ENCODE measurements at regions not wholly inside any gene's neighbourhood (a gene's known extent, or its start where the extent isn't known, plus 50 kb on each side); places are given as distances from the start of the nearest gene placed in this dataset.

DNA sequence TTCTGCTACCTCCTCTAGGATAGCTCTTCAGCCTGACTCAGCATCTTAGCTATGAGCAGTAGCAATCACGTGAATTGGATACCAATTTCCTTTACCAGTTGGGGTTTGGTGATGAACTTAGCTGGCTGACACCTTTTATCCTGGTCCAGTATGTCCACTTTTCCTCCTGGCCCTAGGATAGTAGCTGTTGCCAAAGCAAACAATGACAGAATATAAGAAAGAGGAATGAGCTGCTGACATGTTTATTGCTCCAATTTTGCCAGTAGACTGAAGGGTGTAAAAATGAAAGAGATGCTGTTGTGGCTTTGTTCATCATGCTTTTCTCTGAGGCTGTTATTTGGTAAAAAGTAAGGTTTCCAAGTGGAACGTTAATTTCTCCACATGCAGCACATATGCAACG is 168.3 kb upstream of the JAG1 start:
- TF ChIP-seq, protein P1, sequence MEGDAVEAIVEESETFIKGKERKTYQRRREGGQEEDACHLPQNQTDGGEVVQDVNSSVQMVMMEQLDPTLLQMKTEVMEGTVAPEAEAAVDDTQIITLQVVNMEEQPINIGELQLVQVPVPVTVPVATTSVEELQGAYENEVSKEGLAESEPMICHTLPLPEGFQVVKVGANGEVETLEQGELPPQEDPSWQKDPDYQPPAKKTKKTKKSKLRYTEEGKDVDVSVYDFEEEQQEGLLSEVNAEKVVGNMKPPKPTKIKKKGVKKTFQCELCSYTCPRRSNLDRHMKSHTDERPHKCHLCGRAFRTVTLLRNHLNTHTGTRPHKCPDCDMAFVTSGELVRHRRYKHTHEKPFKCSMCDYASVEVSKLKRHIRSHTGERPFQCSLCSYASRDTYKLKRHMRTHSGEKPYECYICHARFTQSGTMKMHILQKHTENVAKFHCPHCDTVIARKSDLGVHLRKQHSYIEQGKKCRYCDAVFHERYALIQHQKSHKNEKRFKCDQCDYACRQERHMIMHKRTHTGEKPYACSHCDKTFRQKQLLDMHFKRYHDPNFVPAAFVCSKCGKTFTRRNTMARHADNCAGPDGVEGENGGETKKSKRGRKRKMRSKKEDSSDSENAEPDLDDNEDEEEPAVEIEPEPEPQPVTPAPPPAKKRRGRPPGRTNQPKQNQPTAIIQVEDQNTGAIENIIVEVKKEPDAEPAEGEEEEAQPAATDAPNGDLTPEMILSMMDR (IDR thresholded peaks at IDR 0.05) = no peak
- TF ChIP-seq EZH2 (IDR thresholded peaks at IDR 0.05) = no peak
